WTC11 (cell line): ENCODE measurements at regions not wholly inside any gene's neighbourhood (a gene's known extent, or its start where the extent isn't known, plus 50 kb on each side); places are given as distances from the start of the nearest gene placed in this dataset.

Experiments
- ATAC-seq: fragments of 200-7000 bp; cut with Tn5 transposase; 2 replicates; pipeline ENCODE4 v1.10.0; 2021; ENCODE audit warnings: mild to moderate bottlenecking, moderate library complexity
- CTCF ChIA-PET: fragments of 300-600 bp; sonication (Branson Sonifier 250); formaldehyde crosslinking; loops from one replicate; lab custom pipeline; 2021; ENCODE audit warnings: antibody characterized with exemption; lab: Charles Lee
- POLR2A ChIA-PET: fragments of 350-600 bp; sonication (Branson Sonifier 250); formaldehyde crosslinking; loops from one replicate; lab custom pipeline; 2021; ENCODE audit warnings: antibody characterized with exemption; lab: Charles Lee
- DNase-seq: peaks from one replicate; pipeline ENCODE4 v3.0.0; 2021; ENCODE audit warnings: low spot score
- H3K27ac Mint-ChIP-seq: 2 replicates; pipeline ENCODE4 v1.8.0; 2021; ENCODE audit warnings: mixed read lengths
- H3K27me3 Mint-ChIP-seq: 2 replicates; pipeline ENCODE4 v1.8.0; 2021; ENCODE audit warnings: low read depth, mild to moderate bottlenecking, moderate library complexity, mixed read lengths
- H3K36me3 Mint-ChIP-seq: 2 replicates; pipeline ENCODE4 v1.8.0; 2021; ENCODE audit warnings: mixed read lengths
- H3K4me1 Mint-ChIP-seq: 2 replicates; pipeline ENCODE4 v1.8.0; 2022; ENCODE audit warnings: mixed read lengths
- H3K4me3 Mint-ChIP-seq: 2 replicates; pipeline ENCODE4 v1.8.0; 2021; ENCODE audit warnings: mild to moderate bottlenecking, moderate library complexity, mixed read lengths
- H3K9me3 Mint-ChIP-seq: 2 replicates; pipeline ENCODE4 v1.8.0; 2021; ENCODE audit warnings: mixed read lengths
- ATF1 ChIP-seq: sonication (generic); formaldehyde crosslinking; IDR thresholded peaks from 2 replicates; pipeline ENCODE4 v1.8.1; 2023; ENCODE audit warnings: mild to moderate bottlenecking, moderate library complexity, missing genetic modification reagents
- CBFB ChIP-seq: sonication (generic); formaldehyde crosslinking; IDR thresholded peaks from 2 replicates; pipeline ENCODE4 v1.8.1; 2022; ENCODE audit warnings: mild to moderate bottlenecking, low read depth, missing genetic modification reagents
- CREM ChIP-seq: sonication (generic); formaldehyde crosslinking; IDR thresholded peaks from 2 replicates; pipeline ENCODE4 v1.8.1; 2022; ENCODE audit warnings: mild to moderate bottlenecking, missing genetic modification reagents, moderate library complexity
- ELF4 ChIP-seq: sonication (generic); formaldehyde crosslinking; IDR thresholded peaks from 2 replicates; pipeline ENCODE4 v1.8.1; 2022; ENCODE audit warnings: low read depth, mild to moderate bottlenecking, moderate library complexity, missing genetic modification reagents
- EMX1 ChIP-seq: fragments of 250-450 bp; sonication (Bioruptor Pico); IDR thresholded peaks from 2 replicates; pipeline ENCODE4 v1.8.0; 2021; ENCODE audit warnings: mild to moderate bottlenecking
- ESRRA ChIP-seq: sonication (generic); formaldehyde crosslinking; IDR thresholded peaks from 2 replicates; pipeline ENCODE4 v1.8.1; 2022; ENCODE audit warnings: mild to moderate bottlenecking, missing genetic modification reagents, borderline replicate concordance
- FOXJ3 ChIP-seq: sonication (generic); formaldehyde crosslinking; IDR thresholded peaks from 2 replicates; pipeline ENCODE4 v1.9.0; 2021; ENCODE audit warnings: missing genetic modification reagents, mild to moderate bottlenecking, borderline replicate concordance
- FOXP1 ChIP-seq: sonication (generic); formaldehyde crosslinking; IDR thresholded peaks from 2 replicates; pipeline ENCODE4 v1.8.0; 2022; ENCODE audit warnings: missing genetic modification reagents, mild to moderate bottlenecking, moderate library complexity, borderline replicate concordance
- GRHL2 ChIP-seq: fragments of 250-450 bp; sonication (Bioruptor Pico); IDR thresholded peaks from 2 replicates; pipeline ENCODE4 v1.8.0; 2022; ENCODE audit warnings: mild to moderate bottlenecking, moderate library complexity; ENCODE audit not compliant: insufficient replicate concordance, severe bottlenecking
- IRF1 ChIP-seq: sonication (generic); formaldehyde crosslinking; IDR thresholded peaks from 2 replicates; pipeline ENCODE4 v1.8.0; 2023; ENCODE audit warnings: missing genetic modification reagents
- MLX ChIP-seq: sonication (generic); formaldehyde crosslinking; IDR thresholded peaks from 2 replicates; pipeline ENCODE4 v1.8.1; 2023; ENCODE audit warnings: mild to moderate bottlenecking, missing genetic modification reagents, moderate library complexity
- NR1H2 ChIP-seq: sonication (generic); formaldehyde crosslinking; IDR thresholded peaks from 2 replicates; pipeline ENCODE4 v1.9.0; 2021; ENCODE audit warnings: mild to moderate bottlenecking, moderate library complexity, missing genetic modification reagents
- RORB ChIP-seq: fragments of 250-450 bp; sonication (Bioruptor Pico); IDR thresholded peaks from 2 replicates; pipeline ENCODE4 v1.9.0; 2021; ENCODE audit warnings: mild to moderate bottlenecking
- SMAD3 ChIP-seq: sonication (generic); formaldehyde crosslinking; IDR thresholded peaks from 2 replicates; pipeline ENCODE4 v1.8.0; 2022; ENCODE audit warnings: missing genetic modification reagents, mild to moderate bottlenecking, borderline replicate concordance
- ZNF138 ChIP-seq: sonication (generic); formaldehyde crosslinking; conservative IDR thresholded peaks from 2 replicates; pipeline ENCODE4 v1.8.1; 2022; ENCODE audit warnings: mild to moderate bottlenecking, moderate library complexity, missing genetic modification reagents
- ZNF263 ChIP-seq: sonication (generic); formaldehyde crosslinking; IDR thresholded peaks from 2 replicates; pipeline ENCODE4 v1.8.1; 2022; ENCODE audit warnings: low read depth, mild to moderate bottlenecking, moderate library complexity, missing genetic modification reagents
- ZNF317 ChIP-seq: sonication (generic); formaldehyde crosslinking; IDR thresholded peaks from 2 replicates; pipeline ENCODE4 v1.8.1; 2023; ENCODE audit warnings: low read depth, mild to moderate bottlenecking, moderate library complexity, missing genetic modification reagents, borderline replicate concordance
- ZNF423 ChIP-seq: fragments of 250-450 bp; sonication (Bioruptor Pico); IDR thresholded peaks from 2 replicates; pipeline ENCODE4 v2.1.2; 2022; ENCODE audit warnings: mild to moderate bottlenecking, moderate library complexity
- TF ChIP-seq, protein P1 (sequence below): sonication (generic); formaldehyde crosslinking; IDR thresholded peaks from 2 replicates; pipeline ENCODE4 v1.8.0; 2022; ENCODE audit warnings: mild to moderate bottlenecking, missing genetic modification reagents
- TF ChIP-seq, protein P2 (sequence below): sonication (generic); formaldehyde crosslinking; IDR thresholded peaks from 2 replicates; pipeline ENCODE4 v1.8.0; 2022; ENCODE audit warnings: mild to moderate bottlenecking, missing genetic modification reagents
- TF ChIP-seq, protein P3 (sequence below): sonication (generic); formaldehyde crosslinking; conservative IDR thresholded peaks from 2 replicates; pipeline ENCODE4 v1.8.1; 2023; ENCODE audit warnings: mild to moderate bottlenecking, low read depth, missing genetic modification reagents, moderate library complexity

DNA sequence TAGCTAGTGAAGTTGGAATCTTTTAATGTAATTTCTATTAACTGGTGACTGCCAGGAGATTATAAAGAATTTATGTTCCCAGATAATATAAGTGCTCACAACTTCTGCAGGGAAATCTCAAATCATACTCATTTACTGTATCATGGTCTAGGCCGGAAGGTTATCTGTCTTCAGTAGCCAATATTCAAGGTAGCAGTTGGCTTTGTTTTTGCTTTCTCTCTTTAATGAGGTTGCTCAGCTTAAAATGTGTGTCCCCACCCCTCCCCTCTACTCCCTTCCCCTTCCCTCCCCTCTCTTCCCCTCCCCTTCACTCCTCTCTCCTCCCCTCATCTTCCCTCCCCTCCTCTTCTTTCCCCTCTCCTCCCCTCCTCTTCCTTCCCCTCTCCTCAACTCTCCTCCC, 117.6 kb downstream of the HPGD start:
- no peak for ATAC-seq
- peaks cover 52% of the 10 kb centered on the region for H3K4me1 Mint-ChIP-seq
- POLR2A ChIA-PET = no interaction called here
- H3K27ac Mint-ChIP-seq = no peak overlapping the region
- H3K27me3 Mint-ChIP-seq = peaks cover 5% of the 10 kb centered on the region; the same call in 1 of the 2 replicates
- no peak for DNase-seq
- peaks cover 5% of the 10 kb centered on the region; the same call in 1 of the 2 replicates for H3K9me3 Mint-ChIP-seq
- no peak overlapping the region for H3K4me3 Mint-ChIP-seq
- TF ChIP-seq EMX1 (no peak), RORB (no peak), CBFB (CRISPR knock-in tag) (no peak)
- TF ChIP-seq, protein P1, sequence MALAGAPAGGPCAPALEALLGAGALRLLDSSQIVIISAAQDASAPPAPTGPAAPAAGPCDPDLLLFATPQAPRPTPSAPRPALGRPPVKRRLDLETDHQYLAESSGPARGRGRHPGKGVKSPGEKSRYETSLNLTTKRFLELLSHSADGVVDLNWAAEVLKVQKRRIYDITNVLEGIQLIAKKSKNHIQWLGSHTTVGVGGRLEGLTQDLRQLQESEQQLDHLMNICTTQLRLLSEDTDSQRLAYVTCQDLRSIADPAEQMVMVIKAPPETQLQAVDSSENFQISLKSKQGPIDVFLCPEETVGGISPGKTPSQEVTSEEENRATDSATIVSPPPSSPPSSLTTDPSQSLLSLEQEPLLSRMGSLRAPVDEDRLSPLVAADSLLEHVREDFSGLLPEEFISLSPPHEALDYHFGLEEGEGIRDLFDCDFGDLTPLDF = no peak
- CTCF ChIA-PET = no interaction called here
- H3K36me3 Mint-ChIP-seq = no peaks in the 10 kb centered on the region

DNA sequence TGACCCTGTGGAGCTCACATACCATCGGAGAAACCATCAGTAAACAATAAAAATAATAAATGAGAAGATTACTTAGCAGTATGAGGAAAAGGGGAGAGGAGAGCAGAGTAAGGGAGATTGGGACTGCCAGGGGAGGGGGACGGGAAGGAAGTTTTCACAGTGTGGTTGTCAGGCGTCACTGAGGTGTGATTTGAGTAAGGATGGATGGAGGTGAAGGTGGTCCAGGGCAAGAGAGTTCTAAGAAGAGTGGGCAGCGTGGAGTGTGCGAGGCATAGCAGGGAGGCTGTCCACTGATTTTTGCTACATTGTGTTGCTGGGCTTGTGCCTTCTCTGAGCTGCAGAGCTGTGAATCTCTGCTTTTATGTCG, 119.1 kb downstream of the HPGD start:
- no peaks in the 10 kb centered on the region for H3K9me3 Mint-ChIP-seq
- ATAC-seq (peak; percentile 58), DNase-seq (no peak)
- H3K4me3 Mint-ChIP-seq = no peak overlapping the region
- peaks cover 48% of the 10 kb centered on the region for H3K4me1 Mint-ChIP-seq
- peaks cover 5% of the 10 kb centered on the region; the same call in 1 of the 2 replicates for H3K27me3 Mint-ChIP-seq
- no peak overlapping the region for H3K27ac Mint-ChIP-seq
- CTCF ChIA-PET = no interaction called here
- TF ChIP-seq ZNF423 (CRISPR knock-in tag) (no peak), IRF1 (no peak), SMAD3 (CRISPR knock-in tag) (no peak), ATF1 (CRISPR knock-in tag) (no peak), FOXP1 (CRISPR knock-in tag) (no peak), ZNF263 (CRISPR knock-in tag) (no peak), CREM (CRISPR knock-in tag) (no peak), NR1H2 (CRISPR knock-in tag) (no peak), ELF4 (CRISPR knock-in tag) (no peak), MLX (no peak), FOXJ3 (no peak), ZNF317 (CRISPR knock-in tag) (no peak), ZNF138 (no peak), ESRRA (CRISPR knock-in tag) (no peak), GRHL2 (CRISPR knock-in tag) (no peak)
- TF ChIP-seq, protein P2, sequence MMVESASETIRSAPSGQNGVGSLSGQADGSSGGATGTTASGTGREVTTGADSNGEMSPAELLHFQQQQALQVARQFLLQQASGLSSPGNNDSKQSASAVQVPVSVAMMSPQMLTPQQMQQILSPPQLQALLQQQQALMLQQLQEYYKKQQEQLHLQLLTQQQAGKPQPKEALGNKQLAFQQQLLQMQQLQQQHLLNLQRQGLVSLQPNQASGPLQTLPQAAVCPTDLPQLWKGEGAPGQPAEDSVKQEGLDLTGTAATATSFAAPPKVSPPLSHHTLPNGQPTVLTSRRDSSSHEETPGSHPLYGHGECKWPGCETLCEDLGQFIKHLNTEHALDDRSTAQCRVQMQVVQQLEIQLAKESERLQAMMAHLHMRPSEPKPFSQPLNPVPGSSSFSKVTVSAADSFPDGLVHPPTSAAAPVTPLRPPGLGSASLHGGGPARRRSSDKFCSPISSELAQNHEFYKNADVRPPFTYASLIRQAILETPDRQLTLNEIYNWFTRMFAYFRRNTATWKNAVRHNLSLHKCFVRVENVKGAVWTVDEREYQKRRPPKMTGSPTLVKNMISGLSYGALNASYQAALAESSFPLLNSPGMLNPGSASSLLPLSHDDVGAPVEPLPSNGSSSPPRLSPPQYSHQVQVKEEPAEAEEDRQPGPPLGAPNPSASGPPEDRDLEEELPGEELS (CRISPR knock-in tag) = no peak
- TF ChIP-seq, protein P3, sequence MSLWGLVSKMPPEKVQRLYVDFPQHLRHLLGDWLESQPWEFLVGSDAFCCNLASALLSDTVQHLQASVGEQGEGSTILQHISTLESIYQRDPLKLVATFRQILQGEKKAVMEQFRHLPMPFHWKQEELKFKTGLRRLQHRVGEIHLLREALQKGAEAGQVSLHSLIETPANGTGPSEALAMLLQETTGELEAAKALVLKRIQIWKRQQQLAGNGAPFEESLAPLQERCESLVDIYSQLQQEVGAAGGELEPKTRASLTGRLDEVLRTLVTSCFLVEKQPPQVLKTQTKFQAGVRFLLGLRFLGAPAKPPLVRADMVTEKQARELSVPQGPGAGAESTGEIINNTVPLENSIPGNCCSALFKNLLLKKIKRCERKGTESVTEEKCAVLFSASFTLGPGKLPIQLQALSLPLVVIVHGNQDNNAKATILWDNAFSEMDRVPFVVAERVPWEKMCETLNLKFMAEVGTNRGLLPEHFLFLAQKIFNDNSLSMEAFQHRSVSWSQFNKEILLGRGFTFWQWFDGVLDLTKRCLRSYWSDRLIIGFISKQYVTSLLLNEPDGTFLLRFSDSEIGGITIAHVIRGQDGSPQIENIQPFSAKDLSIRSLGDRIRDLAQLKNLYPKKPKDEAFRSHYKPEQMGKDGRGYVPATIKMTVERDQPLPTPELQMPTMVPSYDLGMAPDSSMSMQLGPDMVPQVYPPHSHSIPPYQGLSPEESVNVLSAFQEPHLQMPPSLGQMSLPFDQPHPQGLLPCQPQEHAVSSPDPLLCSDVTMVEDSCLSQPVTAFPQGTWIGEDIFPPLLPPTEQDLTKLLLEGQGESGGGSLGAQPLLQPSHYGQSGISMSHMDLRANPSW (CRISPR knock-in tag) = no peak
- POLR2A ChIA-PET = no interaction called here
- no peaks in the 10 kb centered on the region for H3K36me3 Mint-ChIP-seq
